IMR-90 (cell line): ENCODE measurements at regions not wholly inside any gene's neighbourhood (a gene's known extent, or its start where the extent isn't known, plus 50 kb on each side); places are given as distances from the start of the nearest gene placed in this dataset.

ENCODE experiments used
- ATAC-seq: fragments of 200-7000 bp; cut with Tn5 transposase; 2 replicates; pipeline ENCODE4 v1.9.1; 2020; ENCODE audit warnings: low read depth, mild to moderate bottlenecking, moderate library complexity
- BruUV-seq: library from RNA; stranded (reverse); fragments of 400-500 nt; replicated peaks from 2 replicates; lab custom pipeline; 2021; lab: Mats Ljungman, UMichigan
- CTCF ChIA-PET: fragments of 300-600 bp; formaldehyde crosslinking; extraction: SDS; loops from one replicate; lab custom pipeline; 2021; ENCODE audit warnings: antibody characterized with exemption; lab: Yijun Ruan, JAX
- POLR2A ChIA-PET: fragments of 300-600 bp; sonication (Branson Sonifier 250); formaldehyde crosslinking; loops from one replicate; lab custom pipeline; 2022; ENCODE audit warnings: antibody characterized with exemption; ENCODE audit not compliant: unreplicated experiment; lab: Charles Lee
- DNase-seq: peaks from one replicate; pipeline ENCODE4 v3.0.0; 2013
- H2AFZ ChIP-seq: replicated peaks from 2 replicates; pipeline ENCODE3; 2013; ENCODE audit warnings: low read length, mild to moderate bottlenecking; ENCODE audit not compliant: poor library complexity
- H2AK5ac ChIP-seq: 2 replicates; pipeline ENCODE4 v1.6.1; 2013; ENCODE audit warnings: low read depth, low read length, inconsistent platforms
- H2AK9ac ChIP-seq: replicated peaks from 2 replicates; pipeline ENCODE3; 2013; ENCODE audit warnings: mild to moderate bottlenecking, low read depth, low read length, moderate library complexity; ENCODE audit not compliant: poor library complexity
- H2BK120ac ChIP-seq: 2 replicates; pipeline ENCODE4 v1.6.1; 2013; ENCODE audit warnings: low read depth, low read length, inconsistent platforms
- H2BK15ac ChIP-seq: 3 replicates; pipeline ENCODE4 v1.6.1; 2013; ENCODE audit warnings: low read depth, low read length, inconsistent platforms
- H2BK20ac ChIP-seq: 2 replicates; pipeline ENCODE4 v1.6.1; 2013; ENCODE audit warnings: low read depth, mild to moderate bottlenecking, inconsistent platforms, low read length, moderate library complexity
- H2BK5ac ChIP-seq: 2 replicates; pipeline ENCODE4 v1.6.1; 2013; ENCODE audit warnings: mild to moderate bottlenecking, low read depth, low read length, inconsistent platforms; ENCODE audit not compliant: poor library complexity, severe bottlenecking
- H3K14ac ChIP-seq: replicated peaks from 2 replicates; pipeline ENCODE4 v1.6.1; 2013; ENCODE audit warnings: low read depth, low read length, inconsistent platforms
- H3K18ac ChIP-seq: 2 replicates; pipeline ENCODE4 v1.6.1; 2013; ENCODE audit warnings: low read depth, low read length, control low read depth
- H3K23ac ChIP-seq: 2 replicates; pipeline ENCODE4 v1.6.1; 2013; ENCODE audit warnings: low read depth, low read length, inconsistent platforms
- H3K27ac ChIP-seq: 2 replicates; pipeline ENCODE4 v1.5.1; 2013; ENCODE audit warnings: mild to moderate bottlenecking, control low read depth, low read length; ENCODE audit not compliant: insufficient read depth
- H3K27me3 ChIP-seq: 2 replicates; pipeline ENCODE4 v1.6.1; 2013; ENCODE audit warnings: low read length; ENCODE audit not compliant: control insufficient read depth, insufficient read depth
- H3K36me3 ChIP-seq: 2 replicates; pipeline ENCODE4 v1.6.1; 2013; ENCODE audit warnings: low read length, mixed read lengths; ENCODE audit not compliant: control insufficient read depth, insufficient read depth
- H3K4ac ChIP-seq: 2 replicates; pipeline ENCODE4 v1.6.1; 2013; ENCODE audit warnings: low read depth, low read length, inconsistent platforms
- H3K4me1 ChIP-seq: 2 replicates; pipeline ENCODE4 v1.6.1; 2013; ENCODE audit warnings: low read length, mixed read lengths; ENCODE audit not compliant: control insufficient read depth, insufficient read depth
- H3K4me2 ChIP-seq: 2 replicates; pipeline ENCODE4 v1.6.1; 2013; ENCODE audit warnings: low read depth, mild to moderate bottlenecking, control low read depth, low read length, moderate library complexity
- H3K4me3 ChIP-seq: 2 replicates; pipeline ENCODE4 v1.5.1; 2013; ENCODE audit warnings: low read depth, mild to moderate bottlenecking, control low read depth, low read length, moderate library complexity; ENCODE audit not compliant: insufficient read depth
- H3K56ac ChIP-seq: 2 replicates; pipeline ENCODE4 v1.6.1; 2013; ENCODE audit warnings: low read length, inconsistent platforms; ENCODE audit not compliant: insufficient read depth; ENCODE audit errors: extremely low read depth
- H3K79me1 ChIP-seq, 2 experiments: 2 replicates each; pipeline ENCODE4 v1.6.1; 2013; ENCODE audit warnings: low read length in 2 of 2, inconsistent platforms in 1 of 2, low read depth in 1 of 2
- H3K9ac ChIP-seq: 2 replicates; pipeline ENCODE4 v1.6.1; 2013; ENCODE audit warnings: low read depth, low read length, control low read depth
- H3K9me1 ChIP-seq: 2 replicates; pipeline ENCODE4 v1.6.1; 2013; ENCODE audit warnings: low read length, inconsistent platforms; ENCODE audit not compliant: insufficient read depth
- H3K9me3 ChIP-seq: 2 replicates; pipeline ENCODE4 v1.6.1; 2013; ENCODE audit warnings: low read length; ENCODE audit not compliant: control insufficient read depth, insufficient read depth
- H4K20me1 ChIP-seq: 2 replicates; pipeline ENCODE4 v1.6.1; 2013; ENCODE audit warnings: low read length, inconsistent platforms; ENCODE audit not compliant: insufficient read depth
- H4K5ac ChIP-seq: 2 replicates; pipeline ENCODE4 v1.6.1; 2013; ENCODE audit warnings: mild to moderate bottlenecking, low read depth, low read length, control low read depth
- H4K8ac ChIP-seq, 2 experiments: 2 replicates each; pipeline ENCODE4 v1.6.1; 2013; ENCODE audit warnings: low read depth in 2 of 2, low read length in 2 of 2, control low read depth in 1 of 2, inconsistent platforms in 1 of 2
- H4K91ac ChIP-seq: 2 replicates; pipeline ENCODE4 v1.6.1; 2013; ENCODE audit warnings: low read depth, low read length, inconsistent platforms; ENCODE audit not compliant: insufficient read depth
- CHD1 ChIP-seq: IDR thresholded peaks from 2 replicates; pipeline ENCODE4 v1.6.1; 2012; ENCODE audit warnings: low read depth, low read length, improper control_type of control experiment
- ELK1 ChIP-seq: fragments of 150-350 bp; IDR thresholded peaks from 2 replicates; pipeline ENCODE4 v1.6.1; 2016; ENCODE audit warnings: low read depth, mild to moderate bottlenecking, low read length, moderate library complexity, borderline replicate concordance
- FOS ChIP-seq: fragments of 150-350 bp; IDR thresholded peaks from 2 replicates; pipeline ENCODE4 v1.6.1; 2016; ENCODE audit warnings: low read depth, low read length
- MAZ ChIP-seq: IDR thresholded peaks from 2 replicates; pipeline ENCODE4 v1.6.1; 2012; ENCODE audit warnings: low read depth, mild to moderate bottlenecking, low read length, improper control_type of control experiment, moderate library complexity, borderline replicate concordance
- RCOR1 ChIP-seq: IDR thresholded peaks from 2 replicates; pipeline ENCODE4 v1.6.1; 2012; ENCODE audit warnings: mild to moderate bottlenecking, low read length, improper control_type of control experiment; ENCODE audit not compliant: insufficient replicate concordance
- RFX5 ChIP-seq: IDR thresholded peaks from 2 replicates; pipeline ENCODE4 v1.8.0; 2012; ENCODE audit warnings: low read depth, mild to moderate bottlenecking, low read length, moderate library complexity
- SMC3 ChIP-seq: fragments of 150-350 bp; IDR thresholded peaks from 2 replicates; pipeline ENCODE4 v1.6.1; 2016; ENCODE audit warnings: low read depth, mild to moderate bottlenecking, antibody characterized with exemption, low read length, moderate library complexity
- USF2 ChIP-seq: fragments of 150-350 bp; IDR thresholded peaks from 2 replicates; pipeline ENCODE4 v1.6.1; 2017; ENCODE audit warnings: mild to moderate bottlenecking, antibody characterized with exemption, low read length, low read depth
- WGBS, 2 experiments: methylation state at CpG; one replicate each; pipeline versions ENCODE4 v1.1.5 to v1.1.7; 2013; ENCODE audit warnings: missing lambda C conversion rate in 2 of 2; ENCODE audit not compliant: insufficient read length in 1 of 2; ENCODE audit errors: extremely low coverage in 2 of 2; 5-methylcytosine and 5-hydroxymethylcytosine counted together
- dilution Hi-C: fragments of 300-500 bp; cut with HindIII; formaldehyde crosslinking; loops from one replicate; pipeline ENCODE4 v1.14.3; 2018; ENCODE audit warnings: low sequenced_read_pairs; ENCODE audit not compliant: unreplicated experiment
- in situ Hi-C: fragments of 300-500 bp; cut with MboI; formaldehyde crosslinking; loops from 3 replicates; pipeline ENCODE4 v1.14.3; 2019; ENCODE audit warnings: low sequenced_read_pairs, inconsistent platforms, mixed read lengths
- intact Hi-C: fragments of 100-400 bp; cut with micrococcal nuclease; formaldehyde crosslinking; loops from 2 replicates; pipeline ENCODE4 v1.10.0; 2022

- Histone ChIP-seq H3K4ac (no peak overlapping the region), H3K9me1 (peaks cover 16% of the 10 kb centered on the region), H3K36me3 (no peaks in the 10 kb centered on the region), H4K20me1 (no peaks in the 10 kb centered on the region), H2BK20ac (no peak overlapping the region; the same call in 1 of the 2 replicates), H3K14ac (no peak overlapping the region), H3K27ac (no peak overlapping the region), H2BK15ac (no peak overlapping the region), H3K79me1 (no peaks in the 10 kb centered on the region), H3K9ac (no peak overlapping the region), H4K91ac (no peak overlapping the region), H3K56ac (no peak overlapping the region), H3K4me3 (no peak overlapping the region), H2AK5ac (no peak overlapping the region), H4K8ac (no peak overlapping the region), H2BK120ac (no peak overlapping the region), H3K4me2 (no peak overlapping the region), H3K9me3 (0 out of 2 replicates have a peak, but pooled peaks cover under 1% of the 10 kb centered on the region), H2AFZ (no peak overlapping the region), H3K4me1 (peaks cover 9% of the 10 kb centered on the region), H2BK5ac (no peak overlapping the region), H3K27me3 (no peaks in the 10 kb centered on the region), H3K23ac (no peak overlapping the region), H3K18ac (no peak overlapping the region), H4K5ac (no peak overlapping the region), H2AK9ac (no peak overlapping the region)
- BruUV-seq: no TSS peak
- dilution Hi-C loops: no loop called here
- DNase-seq: no peak
- TF ChIP-seq RCOR1 (no peak), USF2 (no peak), ELK1 (no peak), SMC3 (no peak), FOS (no peak), CHD1 (no peak), RFX5 (no peak), MAZ (no peak)
- ChIA-PET CTCF (no interaction called here), POLR2A (no interaction called here)
- intact Hi-C loops: no loop called here
- no peak for ATAC-seq
- WGBS, 2 experiments: no CpG with 5 or more reads among the region's 6 CpGs
- in situ Hi-C loops: no loop called here
These were observed 481.7 kb upstream of the RUNX1 start for GRCh38 chr21:35530766-35531165.
